GM21576 (cell line): ENCODE measurements at regions not wholly inside any gene's neighbourhood (a gene's known extent, or its start where the extent isn't known, plus 50 kb on each side); places are given as distances from the start of the nearest gene placed in this dataset.
"Not testable (repeated sequence)": the region's sequence is repeated elsewhere in the genome, so short reads cannot be mapped to it uniquely, and the experiment has no call there.

ENCODE experiments used
- ATAC-seq: cut with Tn5 transposase; IDR thresholded peaks from one replicate; pipeline ENCODE4 v1.9.1; 2021; ENCODE audit warnings: mild to moderate bottlenecking, moderate library complexity; ENCODE audit not compliant: unreplicated experiment

- ATAC-seq, result no peak
These were observed 91.1 kb upstream of the KCNQ5 start for GRCh38 chr6:72530750-72531149.

DNA sequence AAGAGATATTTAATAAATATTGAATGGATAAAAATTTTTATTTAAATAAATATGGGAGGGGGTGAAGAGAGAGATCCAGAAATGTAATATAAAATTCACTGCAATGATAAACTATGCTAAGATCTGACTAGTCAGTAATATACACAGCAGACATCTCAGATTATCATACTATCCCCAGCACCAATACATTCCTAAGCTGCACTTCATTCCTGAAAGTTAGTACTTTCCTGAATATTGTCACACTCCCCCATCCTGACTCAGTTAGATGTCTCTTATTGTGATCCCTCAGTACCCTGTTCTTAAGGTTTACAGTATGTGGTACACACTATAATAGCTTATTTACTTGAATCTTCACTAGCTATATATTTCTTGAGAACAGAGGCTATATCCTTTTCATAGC, 88.3 kb upstream of the KCNQ5 start:
- ATAC-seq, result no peak

GRCh38 chr6:72534236-72534635, 87.6 kb upstream of the KCNQ5 start:
- ATAC-seq, result no peak

- no peak for ATAC-seq
These were observed 86.7 kb upstream of the KCNQ5 start for GRCh38 chr6:72535124-72535523.

DNA sequence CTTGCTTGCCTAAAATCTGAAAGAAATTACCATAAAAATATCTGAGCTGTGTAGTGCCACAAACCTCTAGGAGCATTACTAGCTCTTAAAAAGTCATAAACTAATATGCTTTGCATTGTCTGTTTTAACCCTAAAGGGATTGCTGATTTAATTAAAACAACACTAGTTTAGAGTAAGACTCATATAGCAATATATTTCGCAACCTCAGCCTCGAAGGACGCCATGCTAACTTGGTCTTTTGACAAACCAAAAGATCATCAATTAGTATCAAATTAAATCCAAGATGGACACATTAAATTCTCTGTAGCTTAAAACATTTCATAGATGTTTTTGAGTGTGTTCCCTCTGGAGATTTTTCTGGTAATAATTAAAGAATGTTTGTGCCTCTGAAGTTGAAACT, 74.8 kb upstream of the KCNQ5 start:
- no peak for ATAC-seq

GRCh38 chr6:72551470-72551869, 70.4 kb upstream of the KCNQ5 start:
- no peak for ATAC-seq

DNA sequence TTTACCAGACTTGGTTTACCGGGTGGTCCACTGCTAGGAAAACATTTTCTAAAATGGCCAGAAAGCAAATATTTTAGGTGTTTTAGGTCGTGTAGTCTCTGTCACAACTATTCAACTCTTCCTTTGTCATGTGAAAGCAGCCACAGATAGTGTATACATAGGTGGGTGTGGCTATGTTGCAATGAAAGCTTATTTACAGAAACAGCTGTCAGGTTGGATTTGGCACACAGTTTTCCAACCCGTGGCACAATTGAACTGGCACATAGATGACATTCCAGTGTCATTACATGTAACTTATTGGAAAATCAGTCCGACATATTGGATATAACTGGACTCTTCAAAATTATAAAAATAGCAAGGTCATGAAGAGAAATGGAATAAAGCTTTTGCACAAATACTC, 68.9 kb upstream of the KCNQ5 start:
- ATAC-seq, result no peak

- ATAC-seq, result no peak
These were observed 68.0 kb upstream of the KCNQ5 start for GRCh38 chr6:72553531-72554511.

GRCh38 chr6:72554761-72555221, 67.1 kb upstream of the KCNQ5 start:
- ATAC-seq, result no peak

DNA sequence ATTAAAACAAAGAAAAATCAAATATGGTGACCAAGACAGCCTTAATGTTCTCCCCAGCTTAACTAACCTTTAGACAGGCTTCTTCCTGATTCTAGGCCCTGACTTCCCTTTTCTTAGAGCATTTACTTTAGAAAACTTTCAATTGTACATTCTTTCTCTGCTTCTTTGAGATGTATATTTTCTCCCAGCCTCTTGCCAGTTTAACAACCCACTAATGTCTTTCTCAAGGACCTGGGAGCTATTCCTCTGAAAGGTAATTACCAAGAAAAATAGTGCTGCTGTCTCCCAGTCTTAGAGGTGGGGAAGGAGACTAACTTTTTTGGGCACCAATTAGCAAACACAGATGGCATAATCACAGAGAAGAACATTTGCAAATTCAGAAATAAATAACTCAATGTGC, 62.8 kb upstream of the KCNQ5 start:
- ATAC-seq, result no peak

GRCh38 chr6:72559555-72559954, 62.3 kb upstream of the KCNQ5 start:
- ATAC-seq, result no peak

DNA sequence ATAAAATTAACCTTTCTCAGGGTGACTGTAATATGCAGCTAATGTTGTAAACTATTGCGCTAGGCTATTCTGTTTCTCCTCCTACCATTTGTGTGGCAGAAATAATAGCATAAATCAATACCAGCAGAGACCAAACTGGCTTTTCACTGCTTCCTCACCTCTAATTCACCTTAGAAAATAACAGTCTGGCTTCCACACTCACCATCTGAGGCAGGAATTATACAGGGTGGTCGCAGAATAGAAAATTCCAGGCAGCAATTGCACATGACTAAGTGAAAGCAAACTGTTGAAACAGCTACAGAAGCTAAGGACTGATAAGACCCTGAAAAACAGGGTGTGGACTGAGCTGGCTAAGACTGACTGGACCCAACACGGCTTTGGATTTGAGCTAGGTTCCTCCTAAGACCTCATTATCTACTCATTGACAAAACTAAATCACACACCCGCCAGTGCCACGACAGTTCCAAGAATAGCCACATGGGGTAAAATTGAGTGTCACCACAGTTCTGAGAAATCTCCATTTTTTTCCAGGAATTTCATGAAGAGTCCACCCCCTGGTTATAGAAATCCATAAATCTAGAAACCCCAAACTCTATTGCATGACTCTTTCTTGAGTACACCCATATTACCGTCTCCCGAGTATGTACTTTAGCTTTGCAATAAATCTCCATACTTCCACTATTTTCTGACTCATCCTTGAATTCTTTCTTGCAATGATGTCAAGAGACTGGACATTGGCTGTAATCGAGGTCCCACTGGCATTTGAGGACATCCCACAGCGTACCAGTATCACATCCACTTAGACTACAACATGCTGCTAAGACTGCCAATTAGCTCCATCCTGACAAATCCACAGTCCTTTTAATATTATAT, 60.9 kb upstream of the KCNQ5 start:
- ATAC-seq, result no peak

- ATAC-seq, result no peak
These were observed 60.2 kb upstream of the KCNQ5 start for GRCh38 chr6:72561629-72562028.

GRCh38 chr6:72564231-72564630, 57.6 kb upstream of the KCNQ5 start:
- no peak for ATAC-seq

GRCh38 chr6:72571993-72572392, 49.9 kb upstream of the KCNQ5 start:
- ATAC-seq, result not testable (repeated sequence)
